ENCODE measurements at regions not wholly inside any gene's neighbourhood (a gene's known extent, or its start where the extent isn't known, plus 50 kb on each side); places are given as distances from the start of the nearest gene placed in this dataset.
"Not testable (repeated sequence)": the region's sequence is repeated elsewhere in the genome, so short reads cannot be mapped to it uniquely, and the experiment has no call there.

GRCh38 chr3:20726786-20727185 lies 540.8 kb upstream of the SGO1 start:
- TF ChIP-seq CTCF (IDR thresholded peaks at IDR 0.05) (no peak), EP300 (IDR thresholded peaks at IDR 0.05) (no peak), POLR2AphosphoS5 (IDR thresholded peaks at IDR 0.05) (no peak), POLR2A (IDR thresholded peaks at IDR 0.05) (no peak)
- DNase-seq = no peak
- Histone ChIP-seq H3K36me3 (no peaks in the 10 kb centered on the region), H3K4me1 (no peaks in the 10 kb centered on the region), H3K27ac (no peak overlapping the region), H3K4me3 (no peak overlapping the region), H3K9me3 (no peaks in the 10 kb centered on the region), H3K27me3 (no peaks in the 10 kb centered on the region)
- 60 to 73% (median 70%) methylated on average over 2 of the region's 2 CpGs for WGBS, 5 donors
- intact Hi-C loops (cut with DNase I; ENCODE audit: low total_unique reads) = no loop called here

- TF ChIP-seq EP300 (IDR thresholded peaks at IDR 0.05) (no peak), POLR2A (IDR thresholded peaks at IDR 0.05) (no peak), POLR2AphosphoS5 (IDR thresholded peaks at IDR 0.05) (no peak), CTCF (IDR thresholded peaks at IDR 0.05) (no peak)
- intact Hi-C loops (cut with DNase I; ENCODE audit: low total_unique reads) = no loop called here
- H3K4me3 ChIP-seq = no peak overlapping the region
- no peaks in the 10 kb centered on the region for H3K36me3 ChIP-seq
- no peaks in the 10 kb centered on the region for H3K4me1 ChIP-seq
- 77 to 92% (median 90%) methylated on average over 1 of the region's 1 CpG for WGBS, 5 donors
- DNase-seq = no peak
- H3K27ac ChIP-seq = no peak overlapping the region
- H3K27me3 ChIP-seq = no peaks in the 10 kb centered on the region
- no peaks in the 10 kb centered on the region for H3K9me3 ChIP-seq
Observed at GRCh38 chr3:20724241-20724640, 538.2 kb upstream of the SGO1 start.

DNA sequence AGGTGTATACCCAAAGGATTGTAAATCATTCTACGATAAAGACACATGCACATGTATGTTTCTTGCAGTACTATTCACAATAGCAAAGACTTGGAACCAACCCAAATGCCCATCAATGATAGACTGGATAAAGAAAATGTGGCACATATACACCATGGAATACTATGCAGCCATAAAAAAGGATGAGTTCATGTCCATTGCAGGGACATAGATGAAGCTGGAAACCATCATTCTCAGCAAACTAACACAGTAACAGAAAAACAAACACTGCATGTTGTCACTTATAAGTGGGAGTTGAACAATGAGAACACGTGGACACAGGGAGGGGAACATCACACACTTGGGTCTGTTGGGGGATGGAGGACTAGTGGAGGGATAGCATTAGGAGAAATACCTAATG lies 530.4 kb upstream of the SGO1 start:
- 90 to 98% (median 90%) methylated on average over 2 of the region's 2 CpGs for WGBS, 5 donors
- intact Hi-C loops (cut with DNase I; ENCODE audit: low total_unique reads); H3K36me3 ChIP-seq; H3K27me3 ChIP-seq; H3K27ac ChIP-seq; DNase-seq; H3K4me3 ChIP-seq; H3K4me1 ChIP-seq: not testable (repeated sequence)
- H3K9me3 ChIP-seq = peaks cover 0 to 12% (median 0%) of the 10 kb centered on the region in 4 donors

GRCh38 chr3:20701641-20702040 lies 515.6 kb upstream of the SGO1 start:
- Histone ChIP-seq H3K9me3 (no peaks in the 10 kb centered on the region), H3K36me3 (no peaks in the 10 kb centered on the region), H3K27me3 (no peaks in the 10 kb centered on the region), H3K27ac (no peak overlapping the region), H3K4me3 (no peak overlapping the region), H3K4me1 (no peaks in the 10 kb centered on the region)
- intact Hi-C loops (cut with DNase I; ENCODE audit: low total_unique reads) = no loop called here
- 2 to 32% (median 14%) methylated on average over 1 of the region's 1 CpG for WGBS, 5 donors
- no peak for TF ChIP-seq CTCF (IDR thresholded peaks at IDR 0.05)
- no peak for TF ChIP-seq POLR2AphosphoS5 (IDR thresholded peaks at IDR 0.05)
- no peak for TF ChIP-seq POLR2A (IDR thresholded peaks at IDR 0.05)
- no peak for TF ChIP-seq EP300 (IDR thresholded peaks at IDR 0.05)
- peak in 1 of 2 donors; percentile 8 for DNase-seq

GRCh38 chr3:20700714-20701113 lies 514.7 kb upstream of the SGO1 start:
- 39 to 53% (median 48%) methylated on average over 2 of the region's 2 CpGs for WGBS, 5 donors
- Histone ChIP-seq H3K27me3 (no peaks in the 10 kb centered on the region), H3K9me3 (no peaks in the 10 kb centered on the region), H3K4me1 (no peaks in the 10 kb centered on the region), H3K27ac (no peak overlapping the region), H3K4me3 (no peak overlapping the region), H3K36me3 (no peaks in the 10 kb centered on the region)
- TF ChIP-seq POLR2A (IDR thresholded peaks at IDR 0.05) (no peak), EP300 (IDR thresholded peaks at IDR 0.05) (no peak), CTCF (IDR thresholded peaks at IDR 0.05) (no peak), POLR2AphosphoS5 (IDR thresholded peaks at IDR 0.05) (no peak)
- DNase-seq = no peak
- intact Hi-C loops (cut with DNase I; ENCODE audit: low total_unique reads) = no loop called here
